KBM-7 (cell line): ENCODE measurements at regions not wholly inside any gene's neighbourhood (a gene's known extent, or its start where the extent isn't known, plus 50 kb on each side); places are given as distances from the start of the nearest gene placed in this dataset.

Source experiments
- DNase-seq: peaks from one replicate; pipeline ENCODE4 v3.0.0-alpha.2; 2015
- in situ Hi-C: fragments of 300-500 bp; cut with MboI; formaldehyde crosslinking; loops from 2 replicates; pipeline ENCODE4 v1.14.3; 2020; ENCODE audit warnings: low sequenced_read_pairs, low pct_unique_long_range_greater_than_20kb, mixed read lengths

GRCh38 chr5:155905364-155905763 lies 421.6 kb upstream of the SGCD start:
- in situ Hi-C loops, result no loop called here
- no peak for DNase-seq

DNA sequence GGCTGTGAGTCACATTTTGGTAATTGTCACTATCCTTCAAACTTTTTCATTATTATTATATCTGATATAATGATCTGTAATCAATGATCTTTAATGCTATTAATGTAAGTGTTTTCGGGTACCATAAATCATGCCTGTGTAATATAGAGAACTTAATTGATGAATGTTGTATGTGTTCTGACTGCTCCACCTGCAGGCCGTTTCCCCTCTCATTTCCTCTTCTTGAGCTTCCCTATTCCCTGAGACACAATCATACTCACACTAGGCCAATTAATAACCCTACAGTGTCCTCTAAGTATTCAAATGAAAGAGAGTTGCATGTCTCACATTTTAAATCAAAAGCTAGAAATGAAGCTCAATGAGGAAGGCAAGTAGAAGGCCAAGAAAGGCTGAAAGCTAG lies 420.9 kb upstream of the SGCD start:
- DNase-seq, result no peak
- in situ Hi-C loops, result no loop called here

DNA sequence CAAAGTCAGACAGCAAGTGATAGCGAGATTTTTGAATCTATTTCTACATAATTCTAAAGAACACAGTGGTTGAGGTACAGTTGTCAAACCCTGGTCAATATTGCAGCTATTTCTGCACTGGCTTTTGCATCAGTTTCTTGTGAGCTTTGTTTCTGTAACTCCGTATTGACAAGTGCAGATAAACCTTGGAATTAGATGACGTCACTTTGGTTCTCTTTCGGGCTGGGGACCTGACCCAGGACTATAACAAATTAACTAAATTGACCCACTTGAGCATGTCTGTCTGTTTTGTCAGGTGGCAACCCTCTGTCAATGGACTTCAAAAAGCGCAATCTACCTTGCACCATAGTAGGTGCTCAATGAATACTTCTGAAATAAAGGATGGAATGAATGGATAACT lies 418.4 kb upstream of the SGCD start:
- in situ Hi-C loops, result no loop called here
- DNase-seq, result no peak

- DNase-seq, result no peak
- in situ Hi-C loops, result no loop called here
These were observed 414.7 kb upstream of the SGCD start for GRCh38 chr5:155912291-155912690.

DNA sequence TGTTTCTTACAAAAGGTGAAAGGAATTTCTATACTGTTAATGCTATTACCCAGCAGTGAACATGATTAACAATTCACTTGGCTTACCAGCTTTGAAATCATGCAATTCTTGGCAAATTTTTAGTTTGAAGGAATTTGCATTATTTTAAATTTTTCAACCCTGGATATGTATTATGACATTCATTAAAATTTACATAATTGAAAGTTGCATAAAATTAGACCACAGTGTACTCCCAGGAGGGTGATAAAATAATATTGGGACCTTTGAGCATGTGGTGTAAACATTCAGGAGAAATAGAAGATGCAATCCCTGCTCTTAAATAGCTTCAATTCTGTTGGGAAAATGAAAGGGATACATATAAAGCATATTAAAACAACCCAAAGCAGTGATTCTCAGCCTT lies 412.2 kb upstream of the SGCD start:
- DNase-seq, result no peak
- in situ Hi-C loops, result no loop called here

- in situ Hi-C loops, result no loop called here
- DNase-seq, result no peak
These were observed 411.4 kb upstream of the SGCD start for GRCh38 chr5:155915601-155916000.

GRCh38 chr5:155919126-155919525 lies 407.8 kb upstream of the SGCD start:
- in situ Hi-C loops, result no loop called here

GRCh38 chr5:155919725-155920124 lies 407.2 kb upstream of the SGCD start:
- in situ Hi-C loops, result no loop called here
- no peak for DNase-seq

More at GRCh38 chr5:155919126-155919525, 407.8 kb upstream of the SGCD start:
- no peak for DNase-seq

DNA sequence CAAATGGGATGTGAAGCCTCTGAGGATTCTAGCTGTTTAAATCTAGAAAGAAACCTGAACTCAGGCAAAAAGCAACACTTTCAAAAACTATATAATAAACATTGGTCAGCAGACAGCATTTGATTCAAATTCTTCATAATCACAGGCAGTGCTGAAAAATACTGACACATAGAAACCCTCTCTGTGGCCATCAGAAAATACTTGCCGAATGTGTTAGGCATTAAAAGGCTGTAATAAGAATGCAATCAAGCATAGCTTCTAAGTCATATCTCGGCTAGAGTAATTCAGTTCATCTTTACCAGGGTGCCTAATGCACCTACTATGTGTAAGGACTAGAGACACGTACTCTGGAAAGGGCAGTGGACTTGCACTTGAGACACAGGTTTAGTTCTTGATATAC lies 405.3 kb upstream of the SGCD start:
- no peak for DNase-seq
- in situ Hi-C loops, result no loop called here

DNA sequence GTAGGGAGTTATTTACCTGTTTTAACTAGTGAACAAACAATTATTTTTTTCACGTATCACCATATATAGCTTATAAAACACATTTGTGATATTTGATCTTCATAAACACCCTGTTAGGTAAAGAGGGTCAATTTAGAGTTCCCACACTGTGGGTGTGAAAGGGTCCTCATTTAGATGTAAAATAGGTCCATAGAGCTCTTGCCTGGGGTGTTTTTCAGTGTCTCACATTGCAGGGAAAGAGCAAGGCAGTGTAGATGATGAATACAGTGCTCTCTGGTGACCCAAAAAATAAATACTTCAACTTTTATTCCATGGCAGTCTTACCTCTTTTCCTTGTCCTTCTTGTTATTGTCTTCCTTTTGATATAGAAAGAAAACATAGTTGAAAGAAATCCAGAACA lies 403.2 kb upstream of the SGCD start:
- DNase-seq, result no peak
- in situ Hi-C loops, result no loop called here

DNA sequence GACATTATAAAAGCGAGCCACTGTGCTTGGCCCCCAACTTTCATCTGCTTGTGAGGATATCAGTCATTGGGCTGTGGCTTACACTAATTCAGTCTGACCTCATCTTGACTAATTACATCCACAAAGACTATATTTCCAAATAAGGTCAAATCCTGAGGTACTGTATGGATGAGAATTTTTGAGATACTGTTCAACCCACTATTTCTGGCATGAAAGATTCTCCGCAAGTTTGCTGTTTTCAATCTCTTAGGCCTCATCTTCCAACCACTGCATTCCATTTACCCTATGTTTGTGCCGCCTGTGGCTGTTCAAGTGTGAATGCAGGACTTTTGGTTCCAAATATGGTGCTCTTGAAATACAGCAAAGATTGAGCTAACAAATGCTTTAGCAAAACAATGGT lies 400.9 kb upstream of the SGCD start:
- no peak for DNase-seq
- in situ Hi-C loops, result no loop called here

GRCh38 chr5:155926766-155927165 lies 400.2 kb upstream of the SGCD start:
- DNase-seq, result no peak
- in situ Hi-C loops, result no loop called here

GRCh38 chr5:155929112-155929511 lies 397.9 kb upstream of the SGCD start:
- in situ Hi-C loops, result no loop called here
- no peak for DNase-seq

DNA sequence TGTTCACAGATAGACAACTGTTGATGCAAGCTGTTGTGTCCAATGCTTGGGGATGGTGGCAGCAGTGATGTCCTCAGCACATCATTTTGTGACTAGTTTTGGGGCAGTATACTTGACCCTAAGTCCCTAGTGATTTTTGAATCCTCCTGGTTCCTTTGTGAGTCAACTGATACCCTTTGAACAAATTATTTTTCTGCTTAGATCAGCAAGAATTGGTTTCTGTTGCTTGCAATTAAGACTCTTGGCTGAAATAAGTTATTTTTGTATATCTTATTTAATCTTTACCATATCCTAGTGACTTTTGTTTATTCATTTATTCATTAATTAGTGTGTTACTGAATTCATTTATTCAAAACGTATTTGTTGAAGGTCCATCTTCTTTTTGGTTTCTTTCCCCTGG lies 392.0 kb upstream of the SGCD start:
- in situ Hi-C loops, result no loop called here
- no peak for DNase-seq

DNA sequence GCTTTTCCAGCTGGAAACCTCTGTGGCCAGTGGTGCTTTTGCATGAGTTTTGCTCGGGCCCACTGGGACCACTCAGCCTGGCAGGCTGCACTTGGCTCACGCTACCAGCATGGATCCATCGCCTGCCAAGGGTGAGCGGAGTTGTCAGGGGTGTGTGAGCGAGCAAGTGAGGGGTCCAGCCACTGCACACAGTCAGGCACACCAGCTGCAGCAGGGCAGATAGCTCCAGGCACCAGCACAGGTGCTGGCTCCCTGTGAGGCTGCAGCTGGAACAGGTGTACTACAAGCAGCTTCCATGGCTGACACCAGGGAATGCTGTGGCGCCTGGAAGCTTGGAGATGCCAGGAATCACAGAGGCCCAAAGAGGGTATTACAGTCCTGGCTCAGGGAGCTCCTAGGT lies 391.2 kb upstream of the SGCD start:
- in situ Hi-C loops, result no loop called here

DNA sequence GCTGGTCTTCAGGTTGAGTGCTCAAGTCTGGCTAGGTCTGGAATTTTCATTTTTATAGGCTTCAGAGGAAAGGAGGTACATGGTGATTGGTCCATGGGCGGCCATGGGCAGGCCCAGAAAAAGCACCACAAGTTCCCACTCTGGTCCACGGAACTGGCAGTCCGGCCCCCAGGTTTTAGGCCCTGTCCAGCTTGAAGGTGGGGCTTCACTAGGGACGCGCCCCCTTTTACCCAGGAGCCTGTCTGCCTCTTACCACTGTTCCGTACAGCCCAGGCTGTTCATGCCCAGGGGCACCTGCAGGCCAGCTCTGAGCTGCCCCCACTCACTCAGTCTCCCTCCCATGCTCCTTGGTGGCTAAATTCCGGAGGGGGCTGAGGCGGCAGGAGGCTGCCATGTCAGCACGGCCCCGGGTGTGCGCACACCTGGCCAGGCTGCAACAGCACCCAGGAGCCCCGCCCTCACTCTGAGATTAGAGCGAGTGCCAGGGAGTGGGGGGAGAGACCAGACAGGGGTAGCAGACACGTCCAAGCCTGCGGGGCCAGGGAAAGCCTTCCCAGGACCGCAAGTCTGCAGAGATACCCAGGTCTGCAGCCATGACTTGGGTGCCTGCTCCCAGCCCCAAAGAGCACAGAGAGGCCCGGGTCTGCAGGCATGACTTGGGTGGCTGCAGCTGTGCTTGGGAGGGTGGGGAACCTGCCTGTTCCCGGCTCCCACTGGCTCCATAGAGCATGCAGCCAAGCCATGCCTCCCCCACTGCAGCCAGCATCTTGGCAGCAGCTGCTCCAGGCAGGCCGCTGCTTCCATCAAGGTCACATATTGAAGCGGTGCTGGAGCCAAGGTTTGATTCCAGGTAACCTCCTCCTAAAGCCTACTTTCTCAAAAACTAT lies 390.2 kb upstream of the SGCD start:
- DNase-seq, result no peak
- in situ Hi-C loops, result no loop called here

More for the DNA sequence above, 391.2 kb upstream of the SGCD start:
- DNase-seq, result no peak

GRCh38 chr5:155938051-155938450 lies 388.9 kb upstream of the SGCD start:
- in situ Hi-C loops, result no loop called here
- DNase-seq, result no peak

- DNase-seq, result no peak
- in situ Hi-C loops, result no loop called here
These were observed 385.6 kb upstream of the SGCD start for GRCh38 chr5:155941340-155941739.

DNA sequence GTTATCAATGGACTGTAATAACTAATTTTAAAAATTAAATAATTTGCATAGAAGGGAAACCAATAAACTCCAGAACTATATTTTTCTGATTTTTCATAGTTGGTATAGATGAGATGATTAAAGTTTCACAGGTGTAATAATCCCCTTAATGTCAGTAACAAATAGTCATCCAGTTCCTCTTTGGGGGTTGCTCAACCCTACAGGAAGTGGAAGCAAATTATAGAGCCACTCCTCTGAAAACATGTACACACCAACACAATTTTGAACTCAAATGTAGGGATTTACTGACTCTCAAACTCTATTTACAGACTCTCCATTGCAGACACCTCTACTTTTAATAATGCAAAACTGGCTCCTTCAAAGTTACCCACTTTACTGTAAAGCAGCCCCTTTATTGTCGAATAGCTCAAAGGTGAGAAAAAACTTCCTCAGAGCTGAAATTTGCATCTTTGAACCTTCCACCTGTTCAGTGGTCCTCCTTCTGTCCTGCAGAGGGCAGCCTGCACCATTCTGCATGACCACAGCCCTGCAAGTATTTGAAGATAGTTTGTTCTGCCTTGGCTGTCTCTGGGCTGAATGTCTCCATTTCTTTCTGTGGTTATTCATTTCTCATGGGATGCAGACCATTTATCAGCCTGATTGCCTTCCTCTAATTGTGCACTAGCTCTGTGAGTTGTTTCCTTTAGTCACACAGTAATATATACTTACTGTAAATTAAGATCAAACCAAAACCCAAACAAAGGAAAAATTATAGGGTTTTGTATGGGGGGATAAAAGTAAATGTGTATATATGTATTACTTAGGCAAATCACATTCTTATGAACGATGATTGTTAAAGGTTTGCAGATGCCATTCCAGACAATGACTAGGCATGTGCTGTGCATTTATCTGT lies 383.2 kb upstream of the SGCD start:
- DNase-seq, result peak; percentile 16
- in situ Hi-C loops, result no loop called here

DNA sequence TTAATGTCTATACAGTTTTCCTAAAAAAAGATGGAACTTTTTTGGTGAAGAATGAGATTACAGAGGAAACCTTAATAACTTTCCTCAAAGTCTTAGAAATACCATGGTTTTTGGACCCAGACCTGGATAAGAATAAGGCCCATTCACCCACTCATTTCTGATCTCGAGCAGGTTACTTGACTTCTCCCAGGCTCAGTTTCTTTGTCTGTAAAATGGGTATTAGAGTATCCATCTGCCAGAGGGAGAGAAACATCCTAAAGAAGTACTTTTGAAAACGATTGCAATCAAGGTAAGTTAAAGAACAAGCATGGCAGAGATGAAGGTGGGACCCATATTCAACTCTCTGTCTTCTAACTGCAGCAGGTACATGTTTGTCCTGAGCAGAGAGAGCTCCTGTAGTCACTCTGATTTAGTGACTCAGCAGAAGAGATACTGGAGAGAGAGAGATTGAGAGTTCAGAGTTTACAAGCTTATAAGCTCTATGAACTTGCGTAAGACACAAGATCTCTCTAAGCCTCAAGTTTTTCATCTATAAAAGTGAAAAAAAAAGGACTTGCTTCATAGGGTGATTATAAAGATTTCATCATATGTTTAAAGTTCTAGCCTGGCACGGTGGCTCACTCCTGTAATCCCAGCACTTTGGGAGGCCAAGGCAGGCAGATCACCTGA lies 379.4 kb upstream of the SGCD start:
- DNase-seq, result no peak
- in situ Hi-C loops, result no loop called here
